Immature natural killer cell (primary cell): ENCODE measurements at regions not wholly inside any gene's neighbourhood (a gene's known extent, or its start where the extent isn't known, plus 50 kb on each side); places are given as distances from the start of the nearest gene placed in this dataset.

Experiments
- DNase-seq, 3 donors: peaks; one replicate each; pipeline ENCODE4 v3.0.0; 2022; ENCODE audit warnings: mixed read lengths in 1 of 3
- H3K27ac Mint-ChIP-seq, 6 donors: one replicate each; pipeline ENCODE4 v1.8.0; 2020; ENCODE audit warnings: mixed read lengths in 6 of 6, mild to moderate bottlenecking in 5 of 6, inconsistent platforms in 4 of 6, moderate library complexity in 3 of 6
- H3K27me3 Mint-ChIP-seq, 3 donors: one replicate each; pipeline ENCODE4 v1.8.0; 2020 to 2021; ENCODE audit warnings: low read depth in 3 of 3, mild to moderate bottlenecking in 3 of 3, mixed read lengths in 3 of 3, moderate library complexity in 3 of 3, inconsistent platforms in 1 of 3
- H3K36me3 Mint-ChIP-seq, 3 donors: one replicate each; pipeline ENCODE4 v1.8.0; 2020; ENCODE audit warnings: mixed read lengths in 3 of 3, inconsistent platforms in 2 of 3, mild to moderate bottlenecking in 2 of 3
- H3K4me1 Mint-ChIP-seq, 2 donors: one replicate each; pipeline ENCODE4 v1.8.0; 2020; ENCODE audit warnings: inconsistent platforms in 2 of 2, mild to moderate bottlenecking in 2 of 2, mixed read lengths in 2 of 2, moderate library complexity in 1 of 2
- H3K4me3 Mint-ChIP-seq, 5 donors: one replicate each; pipeline ENCODE4 v1.8.0; 2020; ENCODE audit warnings: mild to moderate bottlenecking in 5 of 5, mixed read lengths in 5 of 5, inconsistent platforms in 3 of 5, moderate library complexity in 3 of 5
- H3K9me3 Mint-ChIP-seq, 6 donors: one replicate each; pipeline ENCODE4 v1.8.0; 2020; ENCODE audit warnings: mild to moderate bottlenecking in 6 of 6, mixed read lengths in 6 of 6, inconsistent platforms in 4 of 6, moderate library complexity in 3 of 6

DNA sequence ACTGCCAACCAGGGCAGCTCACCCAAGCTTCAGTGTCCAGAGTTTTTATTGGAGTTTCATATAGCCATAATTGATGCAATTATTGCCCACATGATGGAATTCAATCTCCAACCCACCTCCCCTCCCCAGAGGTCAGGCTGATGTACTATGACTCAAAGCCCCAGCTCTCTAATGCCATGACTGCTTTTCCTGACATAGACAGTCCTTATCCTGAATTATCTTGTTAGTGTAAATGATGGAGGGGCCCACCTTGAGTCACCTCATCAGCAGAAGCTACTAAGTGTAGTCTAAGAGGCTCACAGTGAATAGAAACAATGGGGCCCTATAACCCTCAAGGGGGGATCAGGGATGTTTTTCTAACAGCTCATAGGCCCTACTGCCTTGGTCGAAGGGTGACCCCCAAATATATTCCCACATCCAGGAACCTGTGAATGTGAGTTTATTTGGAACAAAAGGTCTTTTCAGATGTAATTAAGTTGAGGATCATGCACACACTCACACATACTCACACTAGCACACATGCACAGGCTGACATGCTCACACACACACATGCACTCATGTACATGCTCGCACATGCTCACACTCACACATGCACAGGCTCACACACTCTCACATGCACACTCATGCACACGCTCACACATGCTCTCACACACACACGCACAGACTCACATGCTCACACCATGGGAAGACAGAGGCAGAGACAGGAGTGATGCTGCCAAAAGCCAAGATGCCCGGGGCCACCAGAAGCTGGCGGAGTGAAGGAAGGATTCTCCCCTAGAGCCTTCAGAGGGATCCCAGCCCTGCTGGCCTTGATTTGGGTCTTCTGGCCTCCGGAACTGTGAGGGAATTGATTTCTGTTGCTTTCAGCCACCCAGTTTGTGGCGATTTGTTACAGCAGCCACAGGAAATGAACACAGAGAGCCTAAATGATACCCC lies 131.2 kb upstream of the SMAD3 start:
- Mint-ChIP-seq H3K4me1 (peaks cover 0 to 5% of the 10 kb centered on the region in 2 donors), H3K27me3 (peaks cover 0 to 3% (median 2%) of the 10 kb centered on the region in 3 donors), H3K27ac (no peak overlapping the region), H3K36me3 (no peaks in the 10 kb centered on the region), H3K4me3 (no peak overlapping the region), H3K9me3 (no peaks in the 10 kb centered on the region)
- no peak for DNase-seq

DNA sequence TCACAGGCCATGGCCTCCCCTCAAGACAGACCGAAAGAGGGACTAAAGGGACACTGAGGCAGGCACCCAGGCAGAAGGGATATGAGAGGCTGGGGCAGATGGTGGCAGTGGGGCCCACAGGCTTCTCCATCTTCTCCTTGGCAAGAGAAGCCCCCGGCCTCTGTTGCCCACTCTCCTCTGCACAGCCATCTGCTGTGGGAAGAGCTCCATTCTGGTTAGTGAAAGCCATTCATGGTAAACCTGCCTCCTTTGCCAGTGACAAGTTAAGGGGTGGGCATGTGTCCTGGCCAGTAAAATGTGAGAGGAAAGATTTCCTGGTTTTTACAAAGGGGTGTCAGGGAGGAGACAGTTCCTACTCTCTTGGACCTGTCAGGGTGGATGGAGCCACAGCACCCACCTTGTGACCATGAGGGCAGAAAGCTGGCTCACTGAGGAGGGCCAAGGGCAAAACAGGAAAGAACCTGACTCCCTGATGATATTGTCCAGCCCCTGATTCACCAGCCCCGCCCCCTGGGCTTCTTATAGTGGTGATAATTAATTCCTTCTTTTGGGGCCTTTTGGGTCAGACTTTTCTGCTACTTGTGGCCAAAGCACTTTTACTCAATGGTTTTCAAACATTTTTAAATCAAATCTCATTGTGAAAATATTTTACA lies 130.4 kb upstream of the SMAD3 start:
- peaks cover 0 to 5% of the 10 kb centered on the region in 2 donors for H3K4me1 Mint-ChIP-seq
- DNase-seq: no peak
- peaks cover 0 to 3% (median 2%) of the 10 kb centered on the region in 3 donors for H3K27me3 Mint-ChIP-seq
- no peak overlapping the region for H3K27ac Mint-ChIP-seq
- no peak overlapping the region for H3K4me3 Mint-ChIP-seq
- H3K36me3 Mint-ChIP-seq: no peaks in the 10 kb centered on the region
- H3K9me3 Mint-ChIP-seq: no peaks in the 10 kb centered on the region

DNA sequence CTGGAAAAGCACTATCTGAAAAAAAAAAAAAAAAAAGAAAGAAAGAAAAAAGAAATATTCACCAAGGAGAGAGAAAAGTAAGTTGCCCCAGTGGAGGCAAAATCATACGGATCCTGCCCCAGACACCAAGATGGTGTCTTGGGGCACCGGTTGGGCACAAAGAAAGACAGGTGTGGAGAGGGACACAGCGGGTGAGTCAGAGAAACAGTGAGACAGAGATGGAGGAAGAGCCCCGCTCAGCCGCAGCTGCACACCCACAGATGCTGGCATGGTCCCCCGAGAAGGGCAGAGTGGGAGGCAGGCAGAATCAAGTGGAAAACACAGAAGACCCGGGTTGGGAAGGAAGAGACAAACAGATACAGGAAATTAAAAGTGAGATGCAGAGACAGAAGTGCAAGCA lies 129.7 kb upstream of the SMAD3 start:
- no peaks in the 10 kb centered on the region for H3K9me3 Mint-ChIP-seq
- DNase-seq: no peak
- peak overlapping the region in 2 of 5 donors; percentile 15 to 38 for H3K4me3 Mint-ChIP-seq
- H3K36me3 Mint-ChIP-seq: no peaks in the 10 kb centered on the region
- H3K27ac Mint-ChIP-seq: no peak overlapping the region
- peaks cover 0 to 3% (median 2%) of the 10 kb centered on the region in 3 donors for H3K27me3 Mint-ChIP-seq
- H3K4me1 Mint-ChIP-seq: peaks cover 0 to 5% of the 10 kb centered on the region in 2 donors

DNA sequence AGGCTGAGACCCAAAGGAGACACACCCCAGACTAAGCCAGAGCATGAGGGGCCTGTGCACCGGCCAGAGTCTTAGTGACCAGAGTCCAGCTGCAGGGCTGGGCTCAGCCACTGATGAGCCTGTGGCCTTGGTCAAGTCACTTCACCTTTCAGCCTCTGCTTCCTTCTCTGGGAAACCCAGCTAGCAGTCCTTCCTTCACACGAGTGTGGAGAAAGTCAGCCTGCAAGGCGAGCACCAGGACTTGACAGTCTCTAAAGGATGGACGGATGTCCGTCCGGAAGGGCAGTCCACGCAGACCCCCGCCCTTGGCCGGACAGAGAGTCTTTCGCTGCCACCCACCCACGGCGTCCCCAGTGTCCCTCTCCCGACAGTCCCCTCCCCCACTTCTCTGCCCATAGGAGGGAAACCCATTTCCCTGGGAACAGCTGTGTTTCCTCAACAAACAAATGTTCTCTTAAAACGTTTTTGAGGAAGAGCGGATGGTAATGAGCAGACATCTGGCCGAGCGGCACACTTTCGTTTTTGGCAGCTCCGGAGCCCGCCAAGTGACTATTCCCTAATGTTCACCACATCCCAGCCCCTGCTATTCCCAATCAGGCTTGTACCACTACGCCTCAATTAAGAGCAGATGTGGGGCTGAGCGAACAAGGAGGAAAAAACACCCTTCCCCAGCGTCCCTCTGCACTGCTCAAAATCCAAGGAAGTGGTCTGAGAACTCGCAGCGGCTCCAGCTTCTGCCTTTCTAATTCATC lies 129.1 kb upstream of the SMAD3 start:
- Mint-ChIP-seq H3K27ac (no peak overlapping the region), H3K4me3 (peak overlapping the region in 2 of 5 donors; percentile 21 to 38), H3K4me1 (peaks cover 0 to 5% of the 10 kb centered on the region in 2 donors), H3K36me3 (no peaks in the 10 kb centered on the region), H3K9me3 (no peaks in the 10 kb centered on the region), H3K27me3 (peaks cover 1 to 3% (median 2%) of the 10 kb centered on the region in 3 donors)
- no peak for DNase-seq

- Mint-ChIP-seq H3K36me3 (no peaks in the 10 kb centered on the region), H3K9me3 (no peaks in the 10 kb centered on the region), H3K4me1 (peaks cover 0 to 5% of the 10 kb centered on the region in 2 donors), H3K27me3 (peaks cover 2 to 3% (median 3%) of the 10 kb centered on the region in 3 donors), H3K4me3 (peak overlapping the region in 1 of 5 donors; percentile 21), H3K27ac (no peak overlapping the region)
- no peak for DNase-seq
Observed at GRCh38 chr15:66936861-66937582, 128.4 kb upstream of the SMAD3 start.

DNA sequence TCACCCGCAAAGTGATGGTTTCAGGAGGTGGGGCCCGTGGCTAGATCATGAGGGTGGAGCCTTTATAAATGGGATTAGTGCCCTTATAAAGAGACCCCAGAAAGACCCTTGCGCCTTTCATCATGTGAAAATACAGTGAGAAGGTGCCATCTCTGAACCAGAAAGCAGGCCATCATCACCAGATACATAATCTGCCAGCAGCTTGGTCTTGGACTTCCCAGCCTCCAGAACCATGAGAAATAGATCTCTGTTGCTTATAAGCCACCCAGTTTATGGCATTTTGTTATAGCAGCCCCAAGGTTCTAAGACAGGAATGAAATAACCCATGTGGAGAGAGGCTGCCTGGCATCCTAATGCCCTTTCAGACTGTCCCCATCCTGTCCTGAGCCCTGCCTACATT lies 127.8 kb upstream of the SMAD3 start:
- Mint-ChIP-seq H3K27me3 (peaks cover 2 to 3% (median 3%) of the 10 kb centered on the region in 3 donors), H3K4me3 (no peak overlapping the region), H3K9me3 (no peaks in the 10 kb centered on the region), H3K36me3 (no peaks in the 10 kb centered on the region), H3K27ac (no peak overlapping the region), H3K4me1 (peaks cover 0 to 5% of the 10 kb centered on the region in 2 donors)
- DNase-seq: no peak

- Mint-ChIP-seq H3K9me3 (no peaks in the 10 kb centered on the region), H3K27ac (no peak overlapping the region), H3K36me3 (no peaks in the 10 kb centered on the region), H3K4me3 (no peak overlapping the region), H3K4me1 (peaks cover 0 to 5% of the 10 kb centered on the region in 2 donors), H3K27me3 (peaks cover 2 to 3% (median 3%) of the 10 kb centered on the region in 3 donors)
- no peak for DNase-seq
Observed at GRCh38 chr15:66938114-66938830, 127.1 kb upstream of the SMAD3 start.

- Mint-ChIP-seq H3K4me1 (peaks cover 0 to 5% of the 10 kb centered on the region in 2 donors), H3K4me3 (no peak overlapping the region), H3K27ac (no peak overlapping the region), H3K36me3 (no peaks in the 10 kb centered on the region), H3K27me3 (peaks cover 2 to 3% (median 3%) of the 10 kb centered on the region in 3 donors), H3K9me3 (no peaks in the 10 kb centered on the region)
- no peak for DNase-seq
Observed at GRCh38 chr15:66939016-66939415, 126.4 kb upstream of the SMAD3 start.

DNA sequence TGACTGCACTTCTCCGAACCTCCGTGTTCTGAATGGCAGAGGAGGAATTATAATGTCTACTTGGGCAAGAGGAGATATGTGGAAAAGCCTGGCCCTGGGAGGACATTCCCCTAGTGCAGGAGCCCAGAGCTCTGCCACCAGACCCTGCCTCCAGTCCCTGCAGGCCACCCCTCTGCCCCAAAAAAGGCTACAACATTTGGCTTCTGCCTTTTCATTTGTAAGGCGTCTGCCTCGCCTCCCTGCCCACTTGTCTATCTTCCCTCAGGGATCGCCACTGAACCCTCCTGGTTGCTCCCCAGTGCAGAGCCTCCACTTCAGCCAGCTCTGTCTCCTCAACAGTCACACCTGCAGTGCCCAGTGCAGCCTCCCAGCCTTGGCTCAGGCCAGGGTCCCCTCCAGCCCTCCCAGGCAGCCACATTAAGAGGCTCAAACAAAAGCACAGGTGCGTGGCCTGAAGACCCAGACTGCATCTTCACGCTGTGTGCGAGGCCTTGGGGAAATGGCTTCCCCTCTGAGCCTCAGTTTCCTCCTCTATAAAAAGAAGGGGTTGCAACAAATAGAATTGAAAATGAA lies 125.9 kb upstream of the SMAD3 start:
- no peaks in the 10 kb centered on the region for H3K36me3 Mint-ChIP-seq
- H3K9me3 Mint-ChIP-seq: no peaks in the 10 kb centered on the region
- peaks cover 0 to 3% (median 1%) of the 10 kb centered on the region in 3 donors for H3K27me3 Mint-ChIP-seq
- peak overlapping the region in 1 of 5 donors; percentile 36 for H3K4me3 Mint-ChIP-seq
- DNase-seq: no peak
- peaks cover 0 to 5% of the 10 kb centered on the region in 2 donors for H3K4me1 Mint-ChIP-seq
- no peak overlapping the region for H3K27ac Mint-ChIP-seq

DNA sequence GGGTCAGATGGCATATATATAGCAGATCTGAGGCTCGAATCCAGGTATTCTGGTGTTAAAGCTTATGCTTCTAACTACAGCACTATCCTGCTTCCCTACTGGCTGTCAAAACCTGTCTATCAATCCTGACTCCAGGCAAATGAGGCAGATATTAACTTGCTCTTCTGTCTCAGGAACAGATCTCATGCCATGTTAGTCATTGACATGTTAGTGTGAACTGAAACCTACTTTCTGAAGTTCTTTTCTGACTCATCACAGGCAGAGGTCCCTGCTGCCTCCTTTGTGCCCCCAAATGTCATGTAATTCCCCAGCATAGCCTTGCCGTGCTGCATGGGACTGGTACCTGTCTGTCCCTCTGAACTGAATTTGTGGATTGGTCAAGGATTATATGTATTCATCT lies 125.0 kb upstream of the SMAD3 start:
- no peaks in the 10 kb centered on the region for H3K36me3 Mint-ChIP-seq
- H3K4me3 Mint-ChIP-seq: no peak overlapping the region
- DNase-seq: no peak
- peaks cover 0 to 5% of the 10 kb centered on the region in 2 donors for H3K4me1 Mint-ChIP-seq
- H3K27ac Mint-ChIP-seq: no peak overlapping the region
- H3K9me3 Mint-ChIP-seq: no peaks in the 10 kb centered on the region
- peaks cover 0 to 3% (median 1%) of the 10 kb centered on the region in 3 donors for H3K27me3 Mint-ChIP-seq

DNA sequence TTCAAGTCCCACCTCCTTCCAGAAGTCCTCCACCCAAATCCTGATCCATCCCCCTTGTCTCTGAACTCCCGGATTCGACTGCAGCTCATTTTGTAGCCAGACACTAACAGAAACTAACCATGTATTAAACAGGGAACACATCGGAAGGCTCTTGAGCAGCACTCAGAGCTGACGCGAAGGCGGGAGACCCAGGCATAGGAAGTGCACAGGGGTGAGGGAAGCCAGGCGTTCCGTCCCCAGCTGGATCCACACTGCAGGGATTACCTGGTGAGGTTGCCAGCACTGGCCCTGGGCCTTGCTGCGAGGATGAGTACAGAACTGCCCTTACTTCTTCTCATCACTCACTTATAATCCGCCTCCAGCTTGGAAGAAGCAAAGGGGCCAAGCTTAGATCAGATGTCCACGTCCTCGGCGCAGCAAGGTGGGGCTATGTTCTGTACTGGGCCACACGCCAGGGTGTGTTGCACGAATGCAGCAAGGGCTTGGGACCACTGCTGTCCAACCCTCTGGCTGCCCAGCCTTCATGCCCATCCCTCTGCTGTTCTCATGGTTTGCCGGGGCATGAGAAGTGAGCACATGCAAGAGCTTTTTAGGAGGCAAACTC lies 124.2 kb upstream of the SMAD3 start:
- DNase-seq: no peak
- H3K9me3 Mint-ChIP-seq: no peaks in the 10 kb centered on the region
- H3K36me3 Mint-ChIP-seq: no peaks in the 10 kb centered on the region
- H3K27ac Mint-ChIP-seq: no peak overlapping the region
- H3K4me3 Mint-ChIP-seq: no peak overlapping the region
- peaks cover 1 to 3% (median 3%) of the 10 kb centered on the region in 3 donors for H3K27me3 Mint-ChIP-seq
- no peaks in the 10 kb centered on the region for H3K4me1 Mint-ChIP-seq

DNA sequence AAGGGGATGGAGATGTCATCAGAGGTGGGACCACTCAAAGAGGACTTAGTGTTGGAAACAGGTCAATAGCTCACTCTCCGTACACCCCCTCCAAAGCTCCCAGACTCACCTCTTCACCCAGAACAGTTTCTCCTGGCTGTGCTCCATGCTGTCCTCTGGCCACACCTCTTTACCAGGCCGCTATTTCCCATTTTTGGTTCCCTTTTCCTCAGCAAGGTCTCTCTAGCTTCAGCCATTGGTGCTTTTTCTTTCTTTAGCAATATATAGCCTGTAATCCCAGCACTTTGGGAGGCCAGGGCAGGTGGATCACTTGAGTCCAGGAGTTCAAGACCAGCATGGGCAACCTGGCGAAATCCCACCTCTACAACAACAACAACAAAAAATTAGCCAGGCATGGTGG lies 123.6 kb upstream of the SMAD3 start:
- Mint-ChIP-seq H3K9me3 (no peaks in the 10 kb centered on the region), H3K27ac (no peak overlapping the region), H3K4me3 (no peak overlapping the region), H3K27me3 (peaks cover 0 to 3% (median 3%) of the 10 kb centered on the region in 3 donors), H3K36me3 (no peaks in the 10 kb centered on the region), H3K4me1 (no peaks in the 10 kb centered on the region)
- no peak for DNase-seq
